ENCODE measurements at regions not wholly inside any gene's neighbourhood (a gene's known extent, or its start where the extent isn't known, plus 50 kb on each side); places are given as distances from the start of the nearest gene placed in this dataset.
"Not testable (repeated sequence)": the region's sequence is repeated elsewhere in the genome, so short reads cannot be mapped to it uniquely, and the experiment has no call there.

GRCh38 chr10:30727524-30727923, 98.0 kb upstream of the LYZL2 start:
- H3K4me3 ChIP-seq (ENCODE audit: low read depth, low read length): no peak overlapping the region
- TF ChIP-seq MAX (IDR thresholded peaks at IDR 0.05; ENCODE audit: low read depth, low read length) (no peak), CTCF (IDR thresholded peaks at IDR 0.05; ENCODE audit: low read depth, low read length) (no peak), POLR2A (IDR thresholded peaks at IDR 0.05; ENCODE audit: extremely low read depth, insufficient read length) (no peak)
- DNase-seq (ENCODE audit: low read depth): no peak

GRCh38 chr10:30726783-30727414, 97.3 kb upstream of the LYZL2 start:
- TF ChIP-seq CTCF (IDR thresholded peaks at IDR 0.05; ENCODE audit: low read depth, low read length): peak; percentile 43
- DNase-seq (ENCODE audit: low read depth): peak; percentile 80
- H3K4me3 ChIP-seq (ENCODE audit: low read depth, low read length): not testable (repeated sequence)

GRCh38 chr10:30725661-30726060, 96.1 kb upstream of the LYZL2 start:
- no peak for TF ChIP-seq MAX (IDR thresholded peaks at IDR 0.05; ENCODE audit: low read depth, low read length)
- no peak for TF ChIP-seq CTCF (IDR thresholded peaks at IDR 0.05; ENCODE audit: low read depth, low read length)
- no peak for TF ChIP-seq MYC (IDR thresholded peaks at IDR 0.05; ENCODE audit: low read depth, low read length)
- TF ChIP-seq POLR2A (IDR thresholded peaks at IDR 0.05; ENCODE audit: extremely low read depth, insufficient read length): no peak

GRCh38 chr10:30724296-30724695, 94.7 kb upstream of the LYZL2 start:
- H3K4me3 ChIP-seq (ENCODE audit: low read depth, low read length): no peak overlapping the region
- DNase-seq (ENCODE audit: low read depth): no peak
- TF ChIP-seq CTCF (IDR thresholded peaks at IDR 0.05; ENCODE audit: low read depth, low read length): no peak
- no peak for TF ChIP-seq POLR2A (IDR thresholded peaks at IDR 0.05; ENCODE audit: extremely low read depth, insufficient read length)
- TF ChIP-seq MYC (IDR thresholded peaks at IDR 0.05; ENCODE audit: low read depth, low read length): no peak
- TF ChIP-seq MAX (IDR thresholded peaks at IDR 0.05; ENCODE audit: low read depth, low read length): no peak

More at GRCh38 chr10:30725661-30726060, 96.1 kb upstream of the LYZL2 start:
- no peak for DNase-seq (ENCODE audit: low read depth)
- no peak overlapping the region for H3K4me3 ChIP-seq (ENCODE audit: low read depth, low read length)

GRCh38 chr10:30722956-30723620, 93.5 kb upstream of the LYZL2 start:
- TF ChIP-seq POLR2A (IDR thresholded peaks at IDR 0.05; ENCODE audit: extremely low read depth, insufficient read length) (no peak), CTCF (IDR thresholded peaks at IDR 0.05; ENCODE audit: low read depth, low read length) (no peak), MYC (IDR thresholded peaks at IDR 0.05; ENCODE audit: low read depth, low read length) (no peak), MAX (IDR thresholded peaks at IDR 0.05; ENCODE audit: low read depth, low read length) (no peak)
- H3K4me3 ChIP-seq (ENCODE audit: low read depth, low read length): no peak overlapping the region
- peak; percentile 39 for DNase-seq (ENCODE audit: low read depth)
